Renal pelvis (tissue), 1 donor: ENCODE measurements at regions not wholly inside any gene's neighbourhood (a gene's known extent, or its start where the extent isn't known, plus 50 kb on each side); places are given as distances from the start of the nearest gene placed in this dataset.
"Not testable (repeated sequence)": the region's sequence is repeated elsewhere in the genome, so short reads cannot be mapped to it uniquely, and the experiment has no call there.

Experiments
- DNase-seq: peaks from one replicate; pipeline ENCODE4 v3.0.0-alpha.2; 2013

DNA sequence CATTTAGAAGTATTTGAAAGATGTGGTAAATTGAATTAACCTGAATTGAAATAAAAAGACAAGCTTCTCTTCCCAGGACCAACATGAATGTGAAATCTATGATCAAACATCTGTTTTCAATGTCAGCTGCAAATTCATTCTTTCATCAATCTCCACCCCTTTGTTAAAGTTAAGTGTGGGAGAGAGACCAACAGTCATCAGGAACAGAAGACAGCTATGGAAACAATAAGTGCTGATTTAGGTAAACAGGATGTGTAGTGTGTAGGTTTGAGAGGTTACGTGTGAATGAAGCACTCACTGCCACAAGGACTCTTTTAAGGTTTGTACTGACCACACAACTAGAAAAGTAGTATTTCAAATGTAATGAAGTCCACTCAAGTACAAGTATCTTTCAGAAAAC, 1659.8 kb upstream of the CELF4 start:
- DNase-seq, result no peak

DNA sequence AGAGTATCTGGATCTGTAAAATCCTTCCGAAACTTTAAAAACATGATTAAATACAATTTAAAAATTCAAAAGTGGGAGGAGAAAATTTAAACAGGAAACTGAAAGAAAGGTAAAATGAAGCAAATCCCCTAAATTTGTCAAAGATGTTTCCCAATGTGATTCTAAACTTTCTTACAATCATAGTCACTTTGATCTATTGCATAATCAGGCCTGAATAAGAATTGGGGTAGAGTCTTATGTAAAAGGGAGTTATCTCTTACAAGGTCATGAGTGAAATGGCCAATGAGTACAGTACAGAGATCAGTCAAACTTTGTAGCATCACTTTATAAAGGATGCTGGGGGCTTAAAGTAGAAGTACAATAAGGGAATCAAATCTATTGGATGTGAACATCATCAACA, 1657.7 kb upstream of the CELF4 start:
- DNase-seq, result no peak

DNA sequence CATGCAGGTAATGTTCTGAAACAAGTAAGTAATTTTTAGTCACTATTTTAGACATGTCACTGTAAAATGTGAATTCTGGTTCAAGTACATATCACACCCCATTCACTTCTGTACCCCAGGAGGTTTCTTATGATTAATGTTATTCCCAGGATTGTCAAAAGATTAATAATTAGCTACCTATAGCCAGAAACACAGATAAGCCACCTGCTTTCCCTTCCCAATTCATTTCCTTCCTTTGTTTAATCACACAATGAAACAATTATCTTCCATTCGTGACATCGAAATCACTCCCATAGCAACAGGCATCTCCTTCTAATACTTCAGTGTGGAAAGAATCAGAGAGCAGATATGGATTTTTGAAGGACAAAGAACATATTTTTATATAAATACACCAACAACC, 1650.3 kb upstream of the CELF4 start:
- no peak for DNase-seq

DNA sequence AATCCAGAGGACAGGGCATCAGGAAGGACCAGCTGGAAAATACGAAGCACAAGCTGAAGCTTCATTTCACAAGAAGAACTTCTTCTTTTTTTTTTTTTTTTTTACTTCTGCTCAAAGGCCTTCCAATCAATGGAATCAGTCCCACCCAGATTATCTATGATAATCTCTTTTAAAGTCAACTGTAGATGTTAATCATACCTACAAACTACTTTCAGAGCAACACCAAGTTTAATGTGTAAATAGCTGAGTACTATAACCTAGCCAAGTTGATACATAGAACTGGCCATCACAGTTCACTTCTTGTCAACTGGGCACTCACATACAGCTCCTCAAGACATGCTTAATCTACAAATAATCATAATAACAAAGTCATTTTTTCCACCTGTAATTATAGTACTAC, 1645.9 kb upstream of the CELF4 start:
- no peak for DNase-seq

DNA sequence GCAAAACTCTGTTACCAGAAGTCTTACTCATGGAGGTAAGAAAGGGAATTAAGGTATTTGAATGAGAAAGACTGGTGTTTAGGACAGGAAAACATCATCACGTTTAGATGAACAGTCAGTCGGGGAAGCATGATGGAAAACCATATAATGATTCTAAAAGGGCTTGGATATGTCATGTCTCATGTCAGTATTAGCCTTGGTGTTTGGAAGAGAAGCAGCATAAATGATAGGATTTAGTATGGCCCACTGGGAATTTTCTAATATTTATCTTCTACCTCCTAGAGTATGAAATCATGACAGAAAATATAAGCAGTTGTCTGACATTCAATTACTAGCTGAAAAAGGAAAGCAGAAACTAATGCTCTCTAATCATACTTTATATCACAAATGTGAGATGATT, 1643.6 kb upstream of the CELF4 start:
- DNase-seq, result no peak

DNA sequence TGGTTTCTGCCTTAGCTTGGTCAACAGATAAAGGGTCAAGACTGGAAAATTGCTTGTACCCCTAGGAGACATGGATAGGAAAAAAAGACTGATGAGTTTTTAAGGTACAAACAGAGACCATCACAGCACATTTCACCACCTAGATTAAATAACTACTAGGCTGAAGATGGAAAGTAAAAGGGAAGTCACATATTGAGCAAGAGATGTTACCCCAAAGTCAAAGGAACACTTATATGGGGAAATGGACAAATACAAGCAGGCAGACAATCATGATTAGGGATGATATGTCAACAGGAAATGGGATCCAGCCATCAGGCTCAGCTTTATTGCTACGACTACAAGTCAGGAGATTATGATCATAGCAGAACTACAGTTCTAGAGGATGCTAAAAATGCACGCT, 1643.1 kb upstream of the CELF4 start:
- no peak for DNase-seq

DNA sequence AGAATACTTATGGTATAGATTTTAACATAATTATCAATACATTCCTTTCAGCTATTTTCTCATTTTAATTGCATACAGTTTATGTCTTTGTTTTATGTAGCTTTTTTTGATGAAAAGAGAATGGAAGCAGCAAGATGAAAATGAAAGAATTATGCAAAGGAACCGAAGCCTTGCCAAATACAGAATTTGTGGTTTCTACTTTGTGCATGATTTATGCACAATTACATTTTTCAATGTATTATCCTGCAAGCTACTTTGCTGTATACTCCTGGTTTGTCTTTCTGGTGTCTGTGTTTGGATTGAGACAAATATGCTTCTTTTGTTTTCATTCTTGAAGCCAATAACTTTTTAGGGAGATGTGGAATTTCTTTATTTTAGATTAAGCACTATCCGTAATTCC, 1642.6 kb upstream of the CELF4 start:
- DNase-seq, result no peak

DNA sequence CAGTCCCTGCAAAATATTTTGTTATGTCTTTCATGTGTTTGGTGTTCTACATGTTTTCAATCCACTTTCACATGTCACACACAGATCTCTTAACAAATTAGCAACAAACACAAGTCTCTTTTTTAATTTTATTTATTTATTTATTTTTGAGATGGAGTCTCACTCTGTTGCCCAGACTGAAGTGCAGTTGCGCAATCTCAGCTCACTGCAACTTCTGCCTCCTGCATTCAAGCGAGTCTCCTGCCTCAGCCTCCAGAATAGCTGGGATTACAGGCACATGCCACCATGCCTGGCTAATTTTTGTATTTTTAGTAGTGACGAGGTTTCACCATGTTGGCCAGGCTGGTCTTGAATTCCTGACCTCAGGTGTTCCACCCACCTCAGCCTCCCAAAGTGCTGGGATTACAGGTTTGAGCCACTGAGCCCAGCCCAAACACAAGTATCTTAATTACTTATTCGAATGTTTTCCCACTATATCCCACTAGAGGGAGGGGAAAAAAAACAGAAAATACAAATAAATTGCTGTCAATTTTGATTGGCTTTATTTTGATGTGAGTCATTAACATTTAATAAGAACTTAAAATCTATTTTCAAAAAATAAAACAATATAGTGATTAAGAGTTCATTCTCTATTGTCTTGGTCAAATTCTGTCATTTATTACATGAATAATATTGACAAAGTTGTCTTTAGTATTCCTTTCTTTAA, 1641.0 kb upstream of the CELF4 start:
- not testable (repeated sequence) for DNase-seq

DNA sequence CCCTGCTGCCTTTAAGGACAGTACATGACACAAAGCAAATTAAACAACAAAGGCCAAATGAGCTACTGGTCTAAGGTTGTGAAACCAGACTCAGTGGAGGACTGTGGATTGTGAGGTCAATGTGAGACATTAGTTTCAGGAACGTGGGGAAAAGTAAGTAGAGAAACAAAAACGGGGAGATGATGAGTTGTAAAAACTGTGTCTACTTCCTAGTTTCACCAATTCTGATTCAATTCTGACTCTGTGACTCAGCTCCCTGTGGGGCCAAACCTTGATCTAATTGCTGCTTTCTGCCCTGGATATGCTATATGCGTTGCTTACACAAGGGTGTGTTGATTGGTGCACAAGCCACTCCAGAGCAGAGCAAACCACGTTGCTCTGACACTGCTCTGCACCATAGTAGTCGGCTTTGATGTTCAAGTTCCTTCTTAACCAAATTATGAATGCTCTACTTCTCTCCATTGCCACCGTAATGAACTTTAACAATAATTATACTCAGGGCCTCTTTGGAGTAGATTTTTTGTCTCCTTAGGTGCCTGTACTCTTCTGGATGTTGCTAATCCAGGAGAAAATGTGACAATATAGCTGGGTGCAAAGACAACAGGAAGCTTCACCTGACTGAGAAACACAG, 1640.1 kb upstream of the CELF4 start:
- DNase-seq, result no peak

DNA sequence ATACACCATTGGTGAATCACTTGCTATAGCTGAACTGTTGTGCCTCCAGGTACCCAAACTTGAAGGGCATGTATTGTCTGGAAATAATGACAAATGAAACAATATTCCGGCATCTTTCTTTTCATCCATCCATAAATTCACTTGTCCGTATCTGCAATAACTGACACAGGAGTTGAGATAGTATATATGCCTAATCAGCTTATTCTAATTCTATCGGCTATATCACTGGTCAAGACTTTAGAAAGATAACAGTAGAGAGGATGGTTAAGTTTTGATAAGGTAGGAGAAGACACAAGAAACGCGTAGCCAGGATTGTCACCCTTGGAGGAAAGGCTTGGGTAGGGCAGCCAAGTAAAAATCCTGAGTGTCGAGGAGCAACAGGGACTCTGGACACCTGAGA, 1634.6 kb upstream of the CELF4 start:
- no peak for DNase-seq

DNA sequence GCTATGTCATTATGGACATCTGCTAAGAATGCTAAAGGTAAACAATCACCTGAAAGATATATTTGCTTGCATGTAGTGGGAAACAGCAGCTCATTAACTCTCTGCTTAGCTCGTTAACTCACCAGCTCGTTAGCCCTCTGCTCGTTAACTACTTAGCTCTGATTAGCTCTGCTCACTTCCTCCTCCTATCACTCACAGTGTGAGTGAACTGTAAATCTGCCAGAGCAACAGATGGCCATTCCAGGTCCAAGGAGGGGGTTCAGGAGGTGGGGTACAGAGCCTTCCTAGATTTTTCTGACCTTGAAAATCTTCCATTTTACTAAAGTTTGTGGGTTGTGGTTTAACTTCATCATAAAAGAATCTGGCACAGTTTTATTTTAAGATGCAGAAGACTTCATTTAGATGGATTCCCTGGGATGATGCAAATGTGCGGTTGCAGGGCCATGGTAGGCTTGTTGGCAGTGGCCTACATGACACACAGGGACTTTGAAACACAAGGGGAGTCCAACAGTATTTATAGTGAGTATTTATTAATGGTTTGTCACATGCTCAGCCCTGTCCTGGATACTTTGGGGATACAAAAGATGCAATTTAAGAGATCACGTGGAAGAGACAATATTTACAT, 1633.7 kb upstream of the CELF4 start:
- no peak for DNase-seq

DNA sequence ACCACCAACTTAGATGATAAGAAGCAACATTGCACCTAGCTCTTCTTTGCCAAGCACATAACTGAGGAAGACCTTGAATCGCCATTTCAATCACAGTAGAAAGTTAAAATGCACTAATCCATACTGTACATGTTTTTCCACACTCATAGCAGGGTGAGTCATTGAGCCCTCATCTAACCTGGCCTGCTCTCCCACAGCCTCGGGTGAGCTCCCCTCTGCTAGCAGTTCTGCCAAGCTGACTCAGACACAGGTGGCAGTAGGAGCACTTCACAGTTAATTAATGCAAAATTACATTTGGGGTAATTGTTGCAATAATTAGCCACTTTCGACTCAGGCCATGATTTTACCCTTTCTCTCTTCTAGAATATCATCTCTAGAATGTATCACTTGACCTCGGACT, 1632.8 kb upstream of the CELF4 start:
- DNase-seq, result no peak

DNA sequence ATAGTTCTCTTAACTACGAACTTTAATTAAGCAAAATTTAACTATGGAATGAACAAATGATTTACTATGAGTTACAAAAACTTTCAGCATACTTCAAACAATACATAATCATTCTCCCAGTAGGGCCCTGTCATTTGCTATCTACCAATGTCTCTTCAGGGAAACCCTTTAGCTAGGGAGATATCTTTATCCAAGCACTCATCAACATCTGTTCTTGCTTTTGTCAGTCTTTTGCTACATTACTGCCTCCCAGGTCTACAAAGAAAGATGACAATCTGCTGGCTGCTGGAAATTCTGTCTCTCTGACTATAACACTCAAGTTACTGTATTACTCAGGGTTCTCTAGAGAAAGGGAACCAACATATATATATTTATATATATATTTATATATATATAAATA, 1626.3 kb upstream of the CELF4 start:
- DNase-seq, result no peak

DNA sequence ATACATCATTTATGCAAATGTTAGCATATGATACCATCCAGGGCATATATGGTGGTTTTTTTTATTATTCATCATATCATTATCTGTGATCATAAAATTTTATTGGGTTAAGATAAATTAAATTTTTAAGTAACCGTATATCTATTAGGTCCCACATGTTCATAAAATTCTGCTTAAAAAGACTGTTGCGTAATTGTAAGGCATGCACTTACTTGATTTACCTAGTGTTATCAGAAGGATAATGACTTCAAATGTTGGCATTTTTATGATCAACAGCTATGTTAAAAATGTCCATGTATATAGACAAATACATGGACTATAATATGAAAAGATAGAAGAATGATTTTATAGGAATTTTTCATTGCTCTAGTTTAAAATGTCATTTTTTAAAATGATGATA, 1625.5 kb upstream of the CELF4 start:
- DNase-seq, result no peak

DNA sequence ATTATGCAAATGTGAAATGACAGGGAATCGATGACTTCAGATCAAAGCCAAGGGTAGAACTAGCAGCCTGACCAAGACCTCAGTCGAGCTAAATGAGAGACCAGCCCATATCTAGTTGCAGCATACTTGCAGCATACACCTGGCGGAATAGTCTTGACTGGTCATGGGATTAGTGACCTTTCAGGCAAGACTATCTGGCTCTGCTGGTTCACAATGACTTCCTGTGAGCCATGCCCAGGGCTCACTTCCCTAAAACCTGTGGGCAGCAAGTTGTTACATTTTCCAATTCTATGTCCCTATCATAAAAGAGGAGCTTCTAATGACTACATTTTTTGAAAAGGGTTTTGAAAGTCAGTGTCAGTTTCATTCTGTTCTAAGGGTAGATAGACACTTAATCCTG, 1624.9 kb upstream of the CELF4 start:
- no peak for DNase-seq

DNA sequence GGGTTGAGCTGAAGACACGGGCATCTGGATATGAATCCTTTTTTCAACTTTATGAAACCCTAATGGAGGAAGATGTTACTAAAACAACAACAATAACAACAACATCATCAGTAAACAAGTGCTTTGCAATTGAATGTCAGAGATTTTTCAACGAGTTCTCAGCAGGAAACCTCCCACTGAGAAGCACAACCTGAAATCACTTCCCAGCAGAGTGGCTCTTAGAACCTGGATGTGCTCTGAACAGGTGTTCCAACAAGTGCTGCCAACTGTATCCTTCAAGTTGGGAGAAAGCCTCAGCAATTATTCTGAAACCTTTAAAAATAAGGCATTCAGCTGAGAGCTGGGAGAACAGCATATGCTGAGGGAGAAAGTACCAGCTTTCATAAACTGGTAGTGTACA, 1622.7 kb upstream of the CELF4 start:
- no peak for DNase-seq

DNA sequence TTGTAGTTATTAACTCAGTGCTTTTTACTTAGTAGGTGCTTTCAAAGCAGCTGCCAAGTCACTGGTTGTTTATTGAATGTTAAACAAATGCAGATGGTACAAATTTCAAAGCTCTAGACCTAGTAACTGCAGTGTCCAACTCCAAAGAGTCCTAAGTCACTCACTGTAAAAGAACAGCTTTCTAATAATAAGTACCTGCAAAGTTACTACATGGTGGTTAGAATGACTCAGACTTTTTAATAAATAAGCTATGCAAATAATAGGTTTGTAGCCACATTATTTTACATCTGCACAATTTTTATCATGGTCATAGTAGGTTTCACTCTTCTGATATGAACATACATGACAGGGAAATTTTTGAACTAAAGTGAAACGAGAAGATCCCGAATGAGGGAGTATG, 1620.4 kb upstream of the CELF4 start:
- DNase-seq, result no peak

DNA sequence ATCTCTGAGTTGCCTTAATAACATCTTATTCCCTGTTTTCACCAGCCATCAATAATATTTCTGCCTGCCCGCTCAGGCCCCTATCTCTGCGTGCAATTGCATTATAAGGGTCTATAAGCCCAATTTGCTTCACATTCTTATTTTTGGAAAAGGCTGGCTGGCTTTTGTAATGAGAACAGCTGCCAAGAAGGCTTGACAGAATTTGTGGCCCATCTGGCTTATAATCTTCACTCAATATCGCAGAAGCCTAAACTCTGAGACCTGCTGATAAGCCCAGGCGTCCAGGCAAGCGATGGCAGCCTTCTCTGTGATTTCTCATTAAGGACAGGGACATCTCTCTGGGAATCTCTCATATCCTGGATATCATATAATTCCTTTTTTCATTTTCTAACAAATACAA, 1618.6 kb upstream of the CELF4 start:
- DNase-seq, result no peak

DNA sequence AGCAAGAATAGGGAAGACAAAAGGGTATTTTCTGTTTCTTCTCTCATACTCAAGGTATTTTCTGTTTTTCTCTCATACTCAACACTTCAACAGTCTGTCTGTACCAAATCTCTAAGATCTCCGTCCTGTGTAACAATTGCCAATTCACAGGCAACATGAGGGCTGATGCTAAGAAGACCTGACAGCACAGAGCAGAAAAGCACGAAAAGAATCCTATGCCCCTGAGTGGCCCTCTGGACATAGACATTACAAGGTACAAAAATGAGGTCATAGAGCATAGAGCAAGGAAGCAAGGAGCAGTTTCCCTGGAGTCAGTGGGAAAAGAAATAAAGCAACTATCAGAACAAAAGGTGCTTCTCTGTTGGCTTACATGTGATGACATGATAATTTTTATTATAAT, 1612.6 kb upstream of the CELF4 start:
- no peak for DNase-seq

DNA sequence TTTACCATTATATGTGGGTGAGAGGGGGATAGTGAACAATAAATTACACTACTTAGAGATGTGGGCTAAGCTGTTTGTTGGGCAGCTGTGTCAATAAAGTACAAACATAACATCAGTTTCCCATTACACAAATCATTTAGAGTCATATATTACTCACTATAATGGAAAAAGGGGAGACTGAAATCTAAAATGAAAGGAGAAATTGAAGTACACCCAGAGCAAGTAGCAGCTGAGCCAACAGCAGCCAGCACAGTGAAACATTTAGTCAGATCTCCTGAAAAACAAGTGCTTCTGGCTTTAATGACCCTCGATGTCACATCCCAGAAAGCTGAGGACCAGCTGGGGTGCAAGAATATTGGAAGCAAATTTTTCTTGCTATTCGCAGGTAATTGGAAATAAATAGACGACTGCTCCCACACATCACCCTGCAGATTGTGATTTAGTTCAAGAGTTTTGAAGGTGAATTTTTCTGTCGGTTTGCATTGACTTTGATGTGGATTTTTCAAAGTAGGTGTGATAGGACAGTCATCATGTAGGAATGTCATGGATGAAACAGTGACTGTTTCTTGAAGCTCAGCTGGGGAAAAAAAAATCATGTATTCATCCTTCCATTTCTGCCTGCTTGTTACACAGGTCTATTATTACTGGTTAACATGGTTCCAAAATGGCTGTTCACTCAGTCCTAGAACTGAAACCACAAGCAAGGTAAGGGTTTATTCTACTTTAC, 1607.3 kb upstream of the CELF4 start:
- no peak for DNase-seq

DNA sequence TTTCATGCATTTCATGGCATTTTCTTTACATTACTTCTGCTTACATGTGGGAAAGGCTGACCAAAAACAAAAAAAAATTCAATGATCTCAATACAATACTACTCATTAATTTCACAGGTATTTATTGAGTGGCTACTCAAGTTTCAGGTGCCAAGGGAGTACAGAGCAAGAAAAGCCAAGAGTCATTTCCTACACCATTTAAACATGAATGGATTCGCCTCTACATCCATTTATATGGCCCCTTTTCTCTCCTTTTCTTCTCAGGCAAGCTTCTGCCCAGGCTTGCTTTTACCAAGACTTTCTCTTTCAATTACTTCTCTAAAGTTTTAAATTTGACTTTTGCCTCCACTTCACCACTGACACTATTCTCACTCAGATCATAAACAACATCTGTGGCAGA, 1603.1 kb upstream of the CELF4 start:
- DNase-seq, result no peak

DNA sequence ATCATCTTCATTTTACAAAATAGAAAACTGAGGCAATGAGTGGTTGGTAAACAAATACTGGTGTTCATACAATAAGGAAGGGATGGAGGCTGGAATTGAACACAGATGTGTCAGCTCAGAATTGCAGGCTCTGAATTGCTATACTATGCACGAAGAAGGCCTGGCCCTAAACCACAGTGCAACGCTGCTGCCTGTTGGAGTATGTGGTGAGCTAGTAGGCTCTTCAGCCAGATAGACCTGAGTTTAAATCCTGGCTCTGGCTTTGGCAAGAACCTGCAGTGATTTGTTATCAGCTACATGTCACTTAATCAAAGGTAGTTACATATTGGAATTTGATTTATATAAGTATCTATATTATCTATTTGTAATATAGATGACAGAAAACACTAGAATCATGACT, 1602.4 kb upstream of the CELF4 start:
- DNase-seq, result no peak

DNA sequence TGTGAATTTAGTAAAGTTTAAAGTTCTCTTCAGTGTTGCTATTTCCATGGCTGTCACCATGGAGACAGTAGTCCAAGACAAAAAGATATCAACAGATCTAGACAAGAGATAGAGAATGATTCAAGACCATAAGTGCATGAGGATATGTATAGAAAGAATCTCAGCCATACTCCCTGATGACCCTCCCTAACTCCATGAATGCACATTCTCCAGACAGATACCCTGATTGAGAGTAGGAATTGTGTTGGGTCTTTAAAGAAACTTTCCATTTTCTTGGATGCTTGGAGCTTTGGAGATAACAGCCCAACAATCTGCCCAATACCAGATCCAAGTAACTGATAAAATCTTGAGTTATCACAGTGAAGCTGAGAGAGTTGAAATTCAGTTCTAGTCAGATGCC, 1601.2 kb upstream of the CELF4 start:
- DNase-seq, result no peak
